Fibroblast of lung (primary cell): ENCODE measurements at regions not wholly inside any gene's neighbourhood (a gene's known extent, or its start where the extent isn't known, plus 50 kb on each side); places are given as distances from the start of the nearest gene placed in this dataset.

ENCODE experiments used
- DNase-seq, 2 donors: peaks; one replicate each; pipeline versions ENCODE4 v3.0.0 to v3.0.0-alpha.2; 2010; ENCODE audit warnings: low read depth in 2 of 2
- H2AFZ ChIP-seq: 2 replicates; pipeline ENCODE4 v1.5.1; 2012; ENCODE audit warnings: low read length, control low read depth, inconsistent platforms
- H3K27ac ChIP-seq: 2 replicates; pipeline ENCODE4 v1.5.1; 2011; ENCODE audit warnings: low read length, control low read depth; ENCODE audit not compliant: insufficient read depth
- H3K27me3 ChIP-seq: 2 replicates; pipeline ENCODE4 v1.5.1; 2011; ENCODE audit warnings: mild to moderate bottlenecking, low read length; ENCODE audit not compliant: control insufficient read depth, insufficient read depth
- H3K36me3 ChIP-seq: 2 replicates; pipeline ENCODE4 v1.5.1; 2011; ENCODE audit warnings: low read length; ENCODE audit not compliant: control insufficient read depth, insufficient read depth
- H3K4me1 ChIP-seq: 2 replicates; pipeline ENCODE4 v1.5.1; 2011; ENCODE audit warnings: low read length; ENCODE audit not compliant: control insufficient read depth, insufficient read depth; ENCODE audit errors: extremely low read depth
- H3K4me2 ChIP-seq: 2 replicates; pipeline ENCODE4 v1.5.1; 2011; ENCODE audit warnings: low read length, control low read depth; ENCODE audit not compliant: insufficient read depth; ENCODE audit errors: extremely low read depth
- H3K4me3 ChIP-seq, 4 experiments: fragments of 200-600 bp in 1 of 4; sonication (generic) in 1 of 4; replicated peaks in 1 of 4; 2 replicates each; pipeline ENCODE4 v1.5.1; 2011 to 2016; ENCODE audit warnings: low read length in 4 of 4, low read depth in 3 of 4, mild to moderate bottlenecking in 3 of 4, control low read depth in 2 of 4, inconsistent platforms in 1 of 4, mixed read lengths in 1 of 4; ENCODE audit not compliant: insufficient read depth in 1 of 4; ENCODE audit errors: control extremely low read depth in 1 of 4
- H3K79me2 ChIP-seq: 2 replicates; pipeline ENCODE4 v1.5.1; 2012; ENCODE audit warnings: mild to moderate bottlenecking, low read length, inconsistent platforms; ENCODE audit not compliant: control insufficient read depth, insufficient read depth
- H3K9ac ChIP-seq: 2 replicates; pipeline ENCODE4 v1.5.1; 2011; ENCODE audit warnings: mild to moderate bottlenecking, low read length, control low read depth; ENCODE audit not compliant: insufficient read depth
- H3K9me3 ChIP-seq: 2 replicates; pipeline ENCODE4 v1.5.1; 2012; ENCODE audit warnings: low read depth, low read length; ENCODE audit not compliant: control insufficient read depth, insufficient read depth
- H4K20me1 ChIP-seq: 2 replicates; pipeline ENCODE4 v1.5.1; 2011; ENCODE audit warnings: low read length; ENCODE audit not compliant: control insufficient read depth, insufficient read depth; ENCODE audit errors: extremely low read depth
- CTCF ChIP-seq, 2 donors: IDR thresholded peaks in 1 of 2; conservative IDR thresholded peaks in 1 of 2; 1 replicate in 1 of 2; 2 replicates in 1 of 2; pipeline ENCODE4 v1.5.1; 2011 to 2012; ENCODE audit warnings: low read length in 2 of 2, control low read depth in 1 of 2, inconsistent platforms in 1 of 2, low read depth in 1 of 2, mild to moderate bottlenecking in 1 of 2
- EZH2 ChIP-seq: IDR thresholded peaks from 2 replicates; pipeline ENCODE4 v1.5.1; 2012; ENCODE audit warnings: low read length, control low read depth, mild to moderate bottlenecking; ENCODE audit errors: missing control alignments

- DNase-seq: peak in 1 of 2 donors; percentile 45
- Histone ChIP-seq H3K4me3 (no peak overlapping the region), H3K9ac (no peak overlapping the region), H3K27ac (no peak overlapping the region), H3K79me2 (no peaks in the 10 kb centered on the region), H3K27me3 (no peaks in the 10 kb centered on the region), H2AFZ (no peak overlapping the region), H3K4me1 (peaks cover under 1% of the 10 kb centered on the region), H3K9me3 (no peaks in the 10 kb centered on the region), H3K36me3 (no peaks in the 10 kb centered on the region), H3K4me2 (no peak overlapping the region), H4K20me1 (no peaks in the 10 kb centered on the region)
- TF ChIP-seq EZH2 (no peak), CTCF (conservative IDR thresholded peaks at IDR 0.05 in 1 of 2, IDR thresholded peaks at IDR 0.05 in 1 of 2; ENCODE audit: low read depth in 1 of 2, low read length in 2 of 2) (no peak)
Measured at GRCh38 chrX:150044556-150044955, 106.3 kb upstream of the EOLA2 start.

GRCh38 chrX:150047818-150048217 lies 109.5 kb upstream of the EOLA2 start:
- no peaks in the 10 kb centered on the region for H3K27me3 ChIP-seq
- no peaks in the 10 kb centered on the region for H3K79me2 ChIP-seq
- peaks cover 5% of the 10 kb centered on the region for H3K4me1 ChIP-seq
- H3K27ac ChIP-seq: no peak overlapping the region
- no peaks in the 10 kb centered on the region for H4K20me1 ChIP-seq
- H3K36me3 ChIP-seq: no peaks in the 10 kb centered on the region
- H3K9me3 ChIP-seq: no peaks in the 10 kb centered on the region
- TF ChIP-seq CTCF (conservative IDR thresholded peaks at IDR 0.05 in 1 of 2, IDR thresholded peaks at IDR 0.05 in 1 of 2; ENCODE audit: low read depth in 1 of 2, low read length in 2 of 2) (no peak), EZH2 (no peak)
- H2AFZ ChIP-seq: no peak overlapping the region
- no peak overlapping the region for H3K9ac ChIP-seq
- peak in 1 of 2 donors; percentile 27 for DNase-seq
- H3K4me3 ChIP-seq: no peak overlapping the region
- no peak overlapping the region for H3K4me2 ChIP-seq

DNA sequence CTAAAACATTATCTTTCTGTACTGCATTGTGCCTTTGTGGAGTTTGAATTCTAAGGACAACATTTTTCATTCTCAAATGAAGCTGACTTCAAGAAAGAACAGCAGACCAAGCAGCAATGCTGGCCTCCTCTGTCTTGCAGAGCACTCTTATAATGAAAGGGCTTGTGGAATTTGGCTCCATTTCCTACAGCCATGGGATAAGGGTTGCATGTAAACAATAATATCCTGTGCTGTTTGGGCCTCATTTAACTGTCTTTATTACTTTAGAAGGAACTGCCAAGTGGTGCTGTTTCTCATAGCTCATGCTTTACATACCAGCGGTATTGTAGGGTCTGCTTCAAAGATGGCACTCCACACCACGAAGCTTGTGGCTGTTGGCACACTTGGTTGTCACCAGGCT lies 111.4 kb upstream of the EOLA2 start:
- H4K20me1 ChIP-seq: no peaks in the 10 kb centered on the region
- peaks cover 5% of the 10 kb centered on the region for H3K4me1 ChIP-seq
- no peak overlapping the region for H3K9ac ChIP-seq
- H3K36me3 ChIP-seq: no peaks in the 10 kb centered on the region
- H3K4me2 ChIP-seq: no peak overlapping the region
- no peak overlapping the region for H3K27ac ChIP-seq
- no peak overlapping the region for H3K4me3 ChIP-seq
- no peaks in the 10 kb centered on the region for H3K79me2 ChIP-seq
- TF ChIP-seq CTCF (conservative IDR thresholded peaks at IDR 0.05 in 1 of 2, IDR thresholded peaks at IDR 0.05 in 1 of 2; ENCODE audit: low read depth in 1 of 2, low read length in 2 of 2) (no peak), EZH2 (no peak)
- no peaks in the 10 kb centered on the region for H3K27me3 ChIP-seq
- peak in 1 of 2 donors; percentile 53 for DNase-seq
- no peaks in the 10 kb centered on the region for H3K9me3 ChIP-seq
- no peak overlapping the region for H2AFZ ChIP-seq
